GM21786 (cell line): ENCODE measurements at regions not wholly inside any gene's neighbourhood (a gene's known extent, or its start where the extent isn't known, plus 50 kb on each side); places are given as distances from the start of the nearest gene placed in this dataset.

Source experiments
- ATAC-seq: cut with Tn5 transposase; IDR thresholded peaks from one replicate; pipeline ENCODE4 v1.9.1; 2021; ENCODE audit not compliant: unreplicated experiment

- ATAC-seq = no peak
These were observed 114.6 kb upstream of the ATP1B1 start for GRCh38 chr1:168991667-168992475.

DNA sequence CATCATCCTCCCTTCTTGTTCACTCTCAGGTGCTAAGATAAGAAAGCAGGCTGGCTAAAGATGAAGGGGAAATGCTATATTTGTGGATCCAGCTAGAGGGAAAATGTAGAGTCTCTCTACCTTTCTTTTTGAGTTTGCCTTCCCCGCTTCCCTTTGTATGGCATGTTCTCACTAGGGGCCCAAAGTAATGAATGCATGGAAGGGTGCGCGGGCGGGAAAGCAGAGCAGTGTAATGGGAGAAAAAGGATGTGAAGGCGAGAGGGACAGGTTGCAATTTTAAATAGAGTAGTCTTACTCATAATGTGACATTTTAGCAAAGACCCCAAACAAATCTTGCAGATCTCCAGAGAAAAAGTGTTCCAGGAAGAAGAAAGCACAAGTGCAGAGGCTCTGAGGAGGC lies 105.1 kb upstream of the ATP1B1 start:
- no peak for ATAC-seq

DNA sequence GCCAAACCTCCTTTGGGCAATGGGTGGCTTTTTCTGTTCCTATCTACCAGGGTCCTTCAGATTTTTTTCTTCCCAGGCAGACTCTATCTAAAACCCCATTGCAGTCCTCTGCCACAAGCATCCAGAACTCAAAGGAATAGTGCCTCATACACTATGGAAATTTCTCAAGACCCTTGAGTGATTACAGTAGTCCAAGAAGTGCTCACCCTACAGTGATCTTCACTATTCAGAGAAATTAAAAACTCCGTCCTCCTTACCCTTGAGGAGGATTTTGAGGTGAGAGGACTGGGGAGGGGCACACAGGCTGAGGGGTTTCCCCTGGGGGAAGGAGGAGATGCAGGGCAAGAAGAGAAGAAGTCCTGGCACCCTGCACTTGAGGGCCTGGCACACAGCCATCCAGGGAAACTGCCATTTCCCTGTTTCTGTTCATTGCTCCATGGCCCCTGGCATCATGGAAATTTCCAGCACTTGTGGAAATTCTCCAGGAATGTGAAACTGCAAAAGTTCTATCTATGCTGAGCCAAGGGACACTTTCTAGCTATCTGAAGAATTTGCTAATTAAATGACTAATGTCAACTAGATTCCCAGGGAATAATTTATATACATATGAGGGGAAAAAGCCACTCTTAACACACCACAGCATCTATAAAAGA lies 102.5 kb upstream of the ATP1B1 start:
- no peak for ATAC-seq

GRCh38 chr1:169005776-169006175 lies 100.7 kb upstream of the ATP1B1 start:
- ATAC-seq = no peak

GRCh38 chr1:169009666-169010065 lies 96.8 kb upstream of the ATP1B1 start:
- no peak for ATAC-seq

DNA sequence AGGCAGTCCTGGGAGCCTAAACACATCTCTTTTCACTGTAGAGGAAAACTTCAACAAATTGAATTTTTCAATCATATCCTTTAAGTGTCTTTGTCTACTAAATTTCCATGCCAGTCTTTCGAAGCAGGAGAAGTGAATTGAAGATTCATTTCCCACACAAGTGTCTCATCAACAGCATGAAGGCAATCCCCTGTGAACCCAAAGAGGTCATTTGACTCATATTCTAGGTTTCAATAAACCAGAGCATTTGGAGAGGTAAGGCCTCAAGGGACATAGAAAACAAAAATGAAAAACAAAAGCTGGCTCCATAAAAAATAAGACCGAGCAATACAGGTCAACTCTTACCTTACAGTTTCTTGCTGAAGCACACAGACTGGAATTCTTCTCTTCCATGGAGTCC lies 94.1 kb upstream of the ATP1B1 start:
- peak; percentile 73 for ATAC-seq

DNA sequence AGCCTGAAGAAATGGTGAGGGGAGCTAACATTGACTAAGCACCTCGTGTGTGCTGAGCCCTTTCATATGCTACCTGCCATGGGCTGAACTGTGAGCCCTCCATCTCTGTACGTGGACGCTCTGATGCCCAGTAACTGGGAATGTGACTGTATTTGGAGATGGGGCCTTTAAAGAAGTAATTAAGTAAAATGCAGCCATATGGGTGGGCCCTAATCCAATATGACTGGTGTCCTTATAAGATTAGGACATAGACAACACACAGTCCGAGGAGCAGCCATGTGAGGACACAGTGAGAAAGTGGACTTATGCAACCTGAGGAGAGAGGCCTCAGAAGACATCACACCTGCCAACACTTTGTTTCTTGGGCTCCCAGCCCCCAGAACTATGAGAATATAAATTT lies 92.7 kb upstream of the ATP1B1 start:
- no peak for ATAC-seq

DNA sequence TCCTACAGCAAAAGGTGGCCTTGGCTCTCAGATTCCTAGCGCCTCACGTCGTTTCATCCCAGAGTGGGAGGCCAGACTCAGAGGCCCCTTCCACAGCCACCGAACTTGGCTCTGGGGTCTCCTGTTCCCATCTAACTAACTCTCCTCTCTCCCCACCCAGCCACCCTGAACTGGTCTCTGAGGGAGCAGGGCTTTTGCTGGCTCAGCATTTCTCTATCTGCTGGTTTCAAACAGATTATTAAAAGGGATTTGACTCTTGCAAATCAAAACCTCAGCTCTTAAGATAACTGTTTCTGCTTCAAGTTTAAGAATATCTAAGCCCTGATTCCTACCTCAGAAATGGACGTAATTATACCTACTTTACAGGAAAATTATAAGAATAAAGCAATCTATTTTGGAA lies 91.0 kb upstream of the ATP1B1 start:
- ATAC-seq = no peak

DNA sequence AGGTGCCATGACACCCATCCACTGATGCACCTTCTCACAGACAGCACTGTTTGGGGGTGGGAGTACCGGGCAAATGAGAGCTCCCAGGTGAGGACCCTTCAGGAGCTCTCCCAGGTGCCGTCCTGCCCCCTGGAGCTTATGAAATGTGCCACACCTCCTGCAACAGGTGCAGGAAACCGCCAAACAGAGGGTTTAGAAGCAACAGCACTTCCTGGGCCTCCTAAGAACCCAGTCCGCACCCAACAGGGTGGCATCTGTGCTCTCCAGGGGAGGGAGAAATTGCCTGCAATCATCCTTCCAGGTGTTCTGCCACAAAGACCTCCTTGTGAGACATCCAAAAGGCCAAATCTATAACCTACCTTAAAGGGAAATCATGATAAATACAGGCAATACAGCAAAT lies 87.7 kb upstream of the ATP1B1 start:
- ATAC-seq = no peak

- ATAC-seq = no peak
These were observed 87.0 kb upstream of the ATP1B1 start for GRCh38 chr1:169019419-169020058.

- no peak for ATAC-seq
These were observed 85.8 kb upstream of the ATP1B1 start for GRCh38 chr1:169020684-169021083.

DNA sequence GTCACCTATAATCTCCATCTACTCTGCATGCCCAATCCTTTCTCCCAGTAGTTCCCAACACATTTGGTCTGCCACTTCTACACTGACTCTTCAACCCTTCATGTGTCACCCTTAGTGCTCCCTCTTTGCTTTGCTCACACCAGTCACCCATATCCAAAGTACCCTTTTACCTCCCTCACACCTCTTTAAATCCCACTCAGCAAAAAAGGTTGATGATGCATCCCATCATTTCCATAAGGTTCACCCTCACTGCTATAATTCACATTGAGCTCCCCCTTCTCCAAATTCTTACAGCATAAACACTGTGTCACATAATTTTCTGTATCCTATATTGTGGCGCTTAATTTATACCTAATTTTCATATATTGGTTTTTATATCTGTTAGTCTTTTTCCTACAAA lies 83.8 kb upstream of the ATP1B1 start:
- ATAC-seq = no peak

DNA sequence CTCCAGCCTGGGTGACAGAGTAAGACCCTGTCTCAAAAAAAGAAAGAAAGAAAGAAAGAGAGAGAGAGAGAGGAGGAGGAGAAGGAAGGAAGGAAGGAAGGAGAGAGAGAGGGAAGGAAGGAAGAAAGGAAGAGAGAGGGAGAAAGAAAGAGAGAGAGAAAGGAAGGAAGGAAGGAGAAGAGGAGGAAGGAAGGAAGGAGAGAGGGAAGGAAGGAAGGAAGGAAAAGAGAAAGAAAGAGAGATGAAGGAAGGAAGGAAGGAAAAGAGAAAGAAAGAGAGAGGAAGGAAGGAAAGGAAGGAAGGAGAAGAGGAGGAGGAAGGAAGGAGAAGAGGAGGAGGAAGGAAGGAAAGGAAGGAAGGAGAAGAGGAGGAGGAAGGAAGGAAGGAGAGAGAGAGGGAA lies 82.2 kb upstream of the ATP1B1 start:
- ATAC-seq = no peak

DNA sequence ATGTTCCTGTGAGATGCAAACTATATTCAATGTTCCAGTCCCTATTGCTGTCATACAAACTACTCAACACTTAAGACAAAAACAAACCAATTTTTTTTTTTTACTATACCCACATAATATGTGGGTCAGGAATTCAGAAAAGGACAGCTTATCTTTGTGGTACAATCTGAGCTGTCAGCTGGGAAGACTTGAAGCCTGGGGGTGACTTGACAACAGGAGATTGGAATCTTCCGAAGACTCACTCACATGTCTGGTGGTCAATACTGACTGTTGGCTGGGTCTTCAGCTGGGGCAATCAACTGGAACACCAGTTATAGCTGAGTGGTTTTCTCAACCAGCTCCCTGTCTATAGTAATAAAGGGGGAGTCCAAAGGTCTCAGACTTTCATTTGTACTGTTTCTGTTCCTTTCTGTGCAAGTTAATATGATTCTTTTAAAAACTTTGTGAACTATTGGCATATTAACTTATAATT lies 81.7 kb upstream of the ATP1B1 start:
- peak; percentile 95 for ATAC-seq

DNA sequence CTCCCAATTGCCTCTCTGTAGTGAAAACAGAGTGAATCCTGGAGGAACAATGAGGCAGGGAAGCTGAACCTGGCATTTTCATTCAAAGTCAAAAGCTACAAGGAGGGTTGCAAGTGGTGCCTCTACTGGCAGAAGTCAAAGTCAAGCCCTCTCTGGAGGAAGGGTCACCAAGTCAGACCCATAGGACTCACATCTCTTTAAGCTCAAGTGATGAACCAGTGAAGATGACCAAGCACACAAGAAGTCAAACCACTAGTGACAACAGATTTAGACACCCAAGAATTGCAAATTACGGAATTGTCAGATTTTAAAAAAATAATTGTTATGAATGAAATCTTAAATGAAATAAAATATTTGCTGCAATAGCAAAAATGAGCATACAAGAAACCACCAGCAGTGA lies 81.1 kb upstream of the ATP1B1 start:
- ATAC-seq = peak; percentile 9

- peak; percentile 45 for ATAC-seq
These were observed 78.7 kb upstream of the ATP1B1 start for GRCh38 chr1:169027607-169028320.

DNA sequence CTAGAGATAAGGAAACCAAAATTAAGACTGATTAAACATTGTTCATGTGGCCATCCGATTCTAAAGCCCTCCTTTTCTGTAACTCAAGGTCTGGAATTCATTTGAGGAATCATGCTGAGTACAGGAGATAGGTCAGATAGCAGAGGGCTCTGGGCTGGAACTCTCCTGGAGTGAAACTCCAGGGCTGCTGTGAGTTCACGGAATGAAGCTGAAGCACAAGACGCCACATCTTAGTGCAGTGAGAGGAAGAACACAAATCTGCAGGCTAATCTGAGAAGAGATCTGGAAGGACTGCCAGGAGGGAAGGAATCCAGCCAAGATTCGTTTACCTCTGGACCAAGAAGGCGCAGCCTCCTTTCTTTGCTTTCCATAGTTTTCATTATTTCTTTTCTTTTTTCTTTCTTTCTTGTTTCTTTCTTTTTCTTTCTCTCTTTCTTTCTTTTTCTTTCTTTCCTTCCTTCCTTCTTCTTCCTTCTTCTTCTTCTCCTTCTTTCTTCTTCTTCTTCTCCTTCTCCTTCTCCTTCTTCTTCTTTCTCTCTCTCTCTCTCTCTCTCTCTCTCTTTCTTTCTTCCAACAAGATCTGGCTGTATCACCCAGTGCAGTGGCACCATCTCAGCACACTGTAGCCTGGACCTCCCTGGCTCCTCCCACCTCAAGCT lies 74.8 kb upstream of the ATP1B1 start:
- ATAC-seq = no peak

DNA sequence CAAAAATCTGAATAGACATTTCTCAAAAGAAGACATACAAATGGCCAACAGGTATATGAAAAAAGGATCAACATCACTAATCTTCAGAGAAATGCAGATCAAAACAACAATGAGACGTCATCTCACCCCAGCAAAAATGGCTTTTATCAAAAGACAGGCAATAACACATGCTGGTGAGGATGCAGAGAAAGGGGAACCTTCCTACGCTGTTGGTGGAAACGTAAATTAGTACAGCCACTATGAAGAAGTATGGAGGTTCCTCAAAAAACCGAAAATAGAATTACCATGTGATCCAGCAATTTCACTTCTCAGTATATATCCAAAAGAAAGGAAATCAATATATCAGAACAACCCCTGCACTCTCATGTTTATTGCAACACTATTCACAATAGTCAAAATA lies 65.1 kb upstream of the ATP1B1 start:
- no peak for ATAC-seq

GRCh38 chr1:169042377-169042776 lies 64.1 kb upstream of the ATP1B1 start:
- ATAC-seq = no peak

DNA sequence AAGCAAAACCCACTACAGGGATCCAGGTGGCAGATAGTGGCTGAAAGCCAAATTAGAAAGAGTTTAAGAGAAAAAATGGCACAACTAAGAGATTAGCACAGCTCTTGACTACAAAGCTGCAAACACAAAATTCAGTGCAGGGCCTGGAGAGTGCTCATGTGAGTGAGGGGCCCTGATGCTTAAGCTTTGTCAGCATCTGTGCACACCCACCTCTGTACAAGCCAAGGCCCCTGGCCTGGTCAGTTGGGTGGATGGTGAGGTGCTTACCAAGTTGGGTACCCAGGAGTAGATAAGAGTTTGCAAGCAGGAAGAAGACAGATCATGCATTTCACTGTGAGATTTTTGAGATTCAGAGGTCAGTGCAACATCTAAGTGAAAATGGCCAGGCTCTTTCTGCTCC lies 62.7 kb upstream of the ATP1B1 start:
- no peak for ATAC-seq

GRCh38 chr1:169044296-169044695 lies 62.2 kb upstream of the ATP1B1 start:
- peak; percentile 86 for ATAC-seq
